ENCODE measurements at regions not wholly inside any gene's neighbourhood (a gene's known extent, or its start where the extent isn't known, plus 50 kb on each side); places are given as distances from the start of the nearest gene placed in this dataset.
A peak's percentile ranks its signal among the peaks of the same experiment; 100 is the strongest.

- no peaks in the 10 kb centered on the region for H3K27me3 ChIP-seq (ENCODE audit: control insufficient read depth, insufficient read depth, low read length)
- H3K4me3 ChIP-seq (ENCODE audit: low read depth, low read length), result no peak overlapping the region
- no peak for FAIRE-seq
- H3K36me3 ChIP-seq (ENCODE audit: control insufficient read depth, insufficient read depth, low read length), result no peaks in the 10 kb centered on the region
- no peak for TF ChIP-seq CTCF (IDR thresholded peaks at IDR 0.05; ENCODE audit: insufficient read depth, low read length, severe bottlenecking)
- no peak for DNase-seq (ENCODE audit: low read depth)
Measured at GRCh38 chrX:40433160-40433559, 147.6 kb upstream of the ATP6AP2 start.

- TF ChIP-seq CTCF (IDR thresholded peaks at IDR 0.05; ENCODE audit: insufficient read depth, low read length, severe bottlenecking), result no peak
- H3K36me3 ChIP-seq (ENCODE audit: control insufficient read depth, insufficient read depth, low read length), result no peaks in the 10 kb centered on the region
- DNase-seq (ENCODE audit: low read depth) (no peak), FAIRE-seq (no peak)
- H3K27me3 ChIP-seq (ENCODE audit: control insufficient read depth, insufficient read depth, low read length), result no peaks in the 10 kb centered on the region
- H3K4me3 ChIP-seq (ENCODE audit: low read depth, low read length), result no peak overlapping the region
Measured at GRCh38 chrX:40424259-40424658, 156.5 kb upstream of the ATP6AP2 start.

GRCh38 chrX:40423299-40423698 lies 157.5 kb upstream of the ATP6AP2 start:
- TF ChIP-seq CTCF (IDR thresholded peaks at IDR 0.05; ENCODE audit: insufficient read depth, low read length, severe bottlenecking), result no peak
- H3K4me3 ChIP-seq (ENCODE audit: low read depth, low read length), result no peak overlapping the region
- H3K36me3 ChIP-seq (ENCODE audit: control insufficient read depth, insufficient read depth, low read length), result no peaks in the 10 kb centered on the region
- DNase-seq (ENCODE audit: low read depth) (peak; percentile 7), FAIRE-seq (no peak)
- H3K27me3 ChIP-seq (ENCODE audit: control insufficient read depth, insufficient read depth, low read length), result no peaks in the 10 kb centered on the region

GRCh38 chrX:40422021-40422420 lies 158.7 kb upstream of the ATP6AP2 start:
- Histone ChIP-seq H3K27me3 (ENCODE audit: control insufficient read depth, insufficient read depth, low read length) (no peaks in the 10 kb centered on the region), H3K4me3 (ENCODE audit: low read depth, low read length) (no peak overlapping the region), H3K36me3 (ENCODE audit: control insufficient read depth, insufficient read depth, low read length) (no peaks in the 10 kb centered on the region)
- FAIRE-seq (no peak), DNase-seq (ENCODE audit: low read depth) (no peak)
- TF ChIP-seq CTCF (IDR thresholded peaks at IDR 0.05; ENCODE audit: insufficient read depth, low read length, severe bottlenecking), result no peak

- DNase-seq (ENCODE audit: low read depth) (no peak), FAIRE-seq (no peak)
- Histone ChIP-seq H3K27me3 (ENCODE audit: control insufficient read depth, insufficient read depth, low read length) (no peaks in the 10 kb centered on the region), H3K36me3 (ENCODE audit: control insufficient read depth, insufficient read depth, low read length) (no peaks in the 10 kb centered on the region), H3K4me3 (ENCODE audit: low read depth, low read length) (no peak overlapping the region)
- no peak for TF ChIP-seq CTCF (IDR thresholded peaks at IDR 0.05; ENCODE audit: insufficient read depth, low read length, severe bottlenecking)
Measured at GRCh38 chrX:40420899-40421729, 159.7 kb upstream of the ATP6AP2 start.

- no peak for TF ChIP-seq CTCF (IDR thresholded peaks at IDR 0.05; ENCODE audit: insufficient read depth, low read length, severe bottlenecking)
- H3K36me3 ChIP-seq (ENCODE audit: control insufficient read depth, insufficient read depth, low read length), result no peaks in the 10 kb centered on the region
- H3K27me3 ChIP-seq (ENCODE audit: control insufficient read depth, insufficient read depth, low read length), result no peaks in the 10 kb centered on the region
- H3K4me3 ChIP-seq (ENCODE audit: low read depth, low read length), result no peak overlapping the region
- FAIRE-seq, result no peak
- no peak for DNase-seq (ENCODE audit: low read depth)
Measured at GRCh38 chrX:40418813-40419195, 162.0 kb upstream of the ATP6AP2 start.

All from bronchial epithelial cell (primary cell).